NCI-H226 (cell line): ENCODE measurements at regions not wholly inside any gene's neighbourhood (a gene's known extent, or its start where the extent isn't known, plus 50 kb on each side); places are given as distances from the start of the nearest gene placed in this dataset.
"Not testable (repeated sequence)": the region's sequence is repeated elsewhere in the genome, so short reads cannot be mapped to it uniquely, and the experiment has no call there.

Source experiments
- DNase-seq: peaks from one replicate; pipeline ENCODE4 v3.0.0-alpha.2; 2015

DNA sequence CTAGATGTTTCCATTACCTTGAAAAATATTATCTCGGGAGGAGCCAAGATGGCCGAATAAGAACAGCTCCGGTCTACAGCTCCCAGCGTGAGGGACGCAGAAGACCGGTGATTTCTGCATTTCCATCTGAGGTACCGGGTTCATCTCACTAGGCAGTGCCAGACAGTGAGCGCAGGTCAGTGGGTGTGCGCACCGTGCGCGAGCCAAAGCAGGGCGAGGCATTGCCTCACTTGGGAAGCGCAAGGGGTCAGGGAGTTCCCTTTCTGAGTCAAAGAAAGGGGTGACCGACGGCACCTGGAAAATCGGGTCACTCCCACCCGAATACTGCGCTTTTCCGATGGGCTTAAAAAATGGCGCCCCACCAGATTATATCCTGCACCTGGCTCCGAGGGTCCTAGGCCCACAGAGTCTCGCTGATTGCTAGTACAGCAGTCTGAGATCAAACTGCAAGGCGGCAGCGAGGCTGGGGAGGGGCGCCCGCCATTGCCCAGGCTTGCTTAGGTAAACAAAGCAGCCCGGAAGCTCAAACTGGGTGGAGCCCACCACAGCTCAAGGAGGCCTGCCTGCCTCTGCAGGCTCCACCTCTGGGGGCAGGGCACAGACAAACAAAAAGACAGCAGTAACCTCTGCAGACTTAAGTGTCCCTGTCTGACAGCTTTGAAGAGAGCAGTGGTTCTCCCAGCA, 367.8 kb downstream of the NR2F1-AS1 start:
- DNase-seq, result not testable (repeated sequence)

DNA sequence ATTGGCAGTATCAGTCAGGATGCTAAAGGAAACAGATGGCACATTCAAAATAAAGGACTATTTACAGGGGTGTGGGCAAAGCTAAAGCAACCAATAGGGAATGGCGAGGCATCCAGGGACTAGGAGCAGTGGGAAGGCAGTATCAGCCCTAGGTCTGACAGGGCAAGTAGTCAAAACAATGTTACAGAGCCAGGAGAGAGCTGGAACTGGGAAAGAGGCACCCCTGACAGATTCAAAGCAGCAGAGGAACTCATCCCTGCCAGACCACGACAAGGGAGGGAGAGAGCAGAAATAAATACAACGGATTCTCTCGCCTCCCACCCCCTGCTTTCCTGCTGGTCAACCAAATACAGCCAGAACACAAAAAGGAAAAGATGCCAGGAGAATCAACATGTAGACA, 371.5 kb downstream of the NR2F1-AS1 start:
- DNase-seq, result no peak

DNA sequence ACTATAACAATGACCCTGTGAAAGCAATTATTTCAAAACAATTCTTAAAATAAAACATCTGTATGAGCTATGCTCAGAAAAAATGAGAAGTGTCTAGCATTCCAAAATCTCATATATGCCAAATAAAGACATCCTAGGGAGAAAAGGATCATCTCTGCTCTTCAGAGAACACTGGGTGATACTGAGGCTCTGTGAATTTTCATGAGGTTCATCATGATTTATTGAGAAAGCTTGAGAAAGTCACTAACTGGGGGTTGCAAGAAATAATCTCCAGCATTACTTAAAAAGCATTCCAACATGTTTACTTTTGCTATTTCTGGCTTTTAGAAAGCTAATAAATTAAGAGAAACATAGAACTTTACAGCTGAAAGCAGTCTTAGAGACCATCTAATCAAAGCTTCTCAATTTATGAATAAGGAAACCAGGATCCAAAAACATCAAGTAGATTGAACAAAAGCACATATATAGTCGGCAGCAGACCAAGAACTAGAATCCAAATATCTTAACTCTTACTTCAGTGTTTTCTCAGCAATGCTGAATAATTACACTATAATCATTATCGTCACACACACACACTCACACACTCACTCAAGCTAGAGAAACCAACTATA, 372.8 kb downstream of the NR2F1-AS1 start:
- DNase-seq, result no peak

DNA sequence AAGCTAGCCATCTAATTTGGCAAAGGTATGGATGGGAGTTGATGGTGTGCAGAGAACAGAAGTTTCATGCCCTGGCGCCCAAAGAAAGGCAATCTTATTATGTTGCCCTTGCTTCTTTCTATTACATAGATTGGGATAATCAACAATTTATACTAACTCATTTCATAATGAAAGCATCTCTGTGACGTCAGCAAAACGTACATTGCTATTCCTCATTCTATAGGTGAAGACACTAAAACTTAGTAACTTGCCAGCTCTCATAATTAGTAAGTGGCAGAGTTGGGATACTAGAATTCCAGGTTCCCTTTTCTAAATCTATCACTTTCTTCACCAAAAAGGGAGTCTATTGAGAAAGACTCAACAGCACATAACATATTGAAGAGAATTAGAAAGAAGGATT, 374.8 kb downstream of the NR2F1-AS1 start:
- no peak for DNase-seq

DNA sequence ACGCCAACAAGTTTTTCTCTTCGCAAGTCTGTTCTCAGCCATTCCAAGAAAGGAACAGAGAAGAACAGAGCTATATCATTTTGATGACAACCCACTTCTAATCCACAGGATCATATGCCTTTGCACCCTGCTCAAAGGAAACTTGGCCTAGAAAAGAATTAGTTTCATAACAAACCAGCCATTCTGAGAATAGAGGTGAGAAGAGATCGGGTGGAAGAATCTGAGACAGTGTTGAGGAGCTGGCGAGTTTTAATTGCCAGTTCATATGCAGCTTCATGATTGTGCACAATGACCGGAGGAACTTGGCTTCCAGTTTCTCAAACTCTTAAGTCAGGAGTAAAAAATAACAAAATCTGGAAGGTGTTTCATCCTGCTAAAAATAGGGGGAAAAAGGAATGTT, 380.0 kb downstream of the NR2F1-AS1 start:
- DNase-seq, result no peak

DNA sequence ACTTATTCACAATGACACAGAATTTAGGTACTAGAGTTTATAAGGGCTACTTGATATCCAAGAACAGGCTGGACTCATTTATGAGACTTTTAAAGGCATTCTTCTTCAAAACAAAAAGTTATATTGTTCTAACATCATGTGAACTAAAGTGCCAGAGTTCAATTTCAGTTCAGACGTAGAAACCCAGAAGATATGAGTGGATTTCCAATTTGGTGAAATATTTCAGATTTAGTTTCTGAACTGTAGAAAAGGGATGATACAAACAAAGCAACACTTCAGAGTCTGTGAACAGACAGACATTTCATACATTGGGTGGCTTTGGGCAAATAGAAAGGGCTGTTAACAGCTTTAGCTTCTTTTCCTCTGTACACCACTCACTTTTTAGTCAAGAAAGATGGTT, 384.0 kb downstream of the NR2F1-AS1 start:
- DNase-seq, result no peak

DNA sequence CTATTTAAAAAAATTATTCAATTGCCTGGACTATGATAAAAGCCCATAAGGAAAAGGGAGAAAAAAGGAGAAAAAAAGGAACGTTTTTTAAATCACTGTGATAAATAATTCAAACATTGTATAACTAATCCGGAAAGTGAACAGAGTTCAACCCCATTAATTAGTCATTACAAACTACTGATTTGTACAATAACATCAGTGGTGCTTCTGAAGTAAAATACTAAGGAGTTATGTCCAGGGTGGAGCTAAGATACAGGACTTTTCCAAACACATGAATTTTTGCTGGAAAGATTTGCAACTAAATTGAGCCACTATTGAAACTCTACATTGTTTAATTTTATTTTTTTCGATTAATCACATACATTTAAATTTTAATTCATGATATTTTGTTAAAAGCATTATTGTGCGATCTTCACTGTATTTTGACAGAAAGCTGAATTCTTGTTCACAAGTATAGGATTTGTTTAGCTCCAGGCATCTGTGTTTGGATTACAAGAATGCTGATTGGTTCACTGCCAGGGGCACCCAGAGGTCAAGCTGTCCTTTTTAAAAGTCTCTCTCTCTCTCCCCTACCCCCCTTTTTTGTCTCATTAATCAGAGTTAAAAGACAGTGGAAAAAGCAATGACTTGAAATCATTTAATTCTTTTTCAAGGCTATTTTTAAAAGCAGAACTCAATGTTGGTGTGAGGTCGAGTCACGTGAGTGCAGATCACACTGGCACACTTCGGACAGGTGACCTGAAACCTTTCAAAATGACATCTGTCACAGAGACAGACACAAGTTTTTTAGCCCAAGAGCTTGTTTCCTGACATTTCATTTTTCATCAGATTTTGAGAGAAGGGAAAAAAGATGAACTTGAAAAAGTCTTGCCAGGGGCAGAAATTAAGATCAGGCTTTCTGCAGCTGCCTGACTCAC, 387.3 kb downstream of the NR2F1-AS1 start:
- DNase-seq, result no peak

DNA sequence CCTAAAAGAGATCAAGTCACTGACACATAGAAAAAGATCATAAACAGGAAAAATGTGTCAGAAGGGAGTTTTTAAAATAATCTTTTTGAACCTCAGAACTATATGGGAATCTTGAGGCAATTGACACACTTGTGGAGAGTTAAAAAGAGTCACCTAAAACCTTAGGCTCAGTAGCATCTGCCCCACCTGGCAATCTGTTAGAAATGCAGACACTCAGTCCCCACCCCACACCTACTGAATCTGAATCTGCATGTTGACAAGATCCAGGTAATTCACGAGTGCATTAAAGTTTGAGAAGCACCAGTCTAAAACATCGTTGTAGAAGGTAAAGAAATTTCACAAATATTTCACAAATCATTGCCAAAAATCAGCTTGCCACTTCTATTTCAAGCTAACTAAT, 388.3 kb downstream of the NR2F1-AS1 start:
- no peak for DNase-seq

DNA sequence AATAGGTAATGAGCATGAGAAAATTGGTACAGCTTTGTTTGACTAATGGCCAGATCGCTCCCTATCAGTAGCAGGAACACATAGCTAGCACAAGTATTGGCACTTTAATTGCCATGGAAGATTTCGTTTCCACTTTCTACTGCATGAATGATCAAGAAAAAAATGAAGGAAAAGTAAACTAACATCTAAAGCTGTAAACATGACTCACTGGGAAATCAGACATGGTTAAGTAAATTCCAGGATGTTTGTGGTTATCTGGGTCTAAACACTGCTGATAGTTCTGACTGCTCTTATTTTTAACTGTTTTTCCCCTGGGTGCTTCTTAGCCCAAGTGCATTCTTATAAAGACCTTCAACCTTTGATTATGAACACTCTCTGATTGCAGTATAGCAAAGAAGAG, 388.9 kb downstream of the NR2F1-AS1 start:
- peak; percentile 87 for DNase-seq

DNA sequence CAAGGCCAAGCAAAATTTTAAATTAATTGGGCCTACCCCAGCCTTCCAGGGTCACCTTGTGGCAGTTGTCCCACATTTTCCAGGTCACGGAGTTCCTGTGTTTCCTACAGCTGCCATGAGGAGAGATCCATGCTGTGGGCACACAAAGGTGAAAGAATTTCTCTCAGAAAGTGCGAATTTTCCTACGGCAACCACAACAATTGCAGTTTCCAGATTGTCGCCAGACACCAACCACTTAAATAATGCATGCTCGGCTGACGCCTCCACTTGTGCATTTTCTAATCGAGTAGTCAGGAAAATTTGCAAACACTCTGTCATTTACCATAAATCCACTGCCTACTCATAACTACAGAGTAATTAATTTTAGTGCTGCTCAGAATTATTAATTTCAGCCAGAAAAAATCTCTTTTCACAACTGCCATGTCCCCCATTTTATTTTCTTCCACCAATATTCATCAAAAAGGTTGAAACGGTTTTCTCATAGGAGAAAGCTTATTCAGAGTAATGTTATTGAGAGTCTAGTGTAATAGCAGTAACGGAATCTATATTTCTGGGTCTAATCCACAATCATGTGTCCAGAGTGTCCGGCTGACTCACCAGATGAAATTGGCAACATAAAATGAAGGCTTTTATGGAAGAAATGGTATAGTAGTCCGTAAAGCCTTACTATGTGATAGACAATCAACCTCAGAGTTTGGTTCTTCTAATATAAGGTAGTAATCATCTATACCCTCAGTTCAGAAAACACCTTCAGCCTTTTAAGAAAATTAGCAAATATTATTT, 389.8 kb downstream of the NR2F1-AS1 start:
- DNase-seq, result no peak

DNA sequence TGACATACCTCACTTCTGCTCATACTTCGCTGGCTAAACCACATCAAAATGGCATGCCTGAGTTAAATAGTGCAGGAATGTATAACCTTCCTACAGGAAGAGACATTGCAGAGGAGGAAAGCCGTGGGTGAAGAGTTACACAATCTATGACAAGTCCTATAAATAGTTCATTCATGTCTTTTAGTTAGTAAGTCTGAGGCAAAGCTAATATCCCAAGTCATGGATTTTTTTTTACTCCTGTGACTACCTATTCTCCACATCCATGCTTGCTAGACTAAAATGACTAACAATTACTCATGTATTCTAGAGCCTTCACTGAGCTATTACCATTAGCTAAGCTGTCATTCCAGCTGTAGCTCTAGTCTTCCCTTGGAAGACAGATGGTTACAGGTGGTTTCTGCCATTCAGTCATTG, 391.3 kb downstream of the NR2F1-AS1 start:
- peak; percentile 96 for DNase-seq

DNA sequence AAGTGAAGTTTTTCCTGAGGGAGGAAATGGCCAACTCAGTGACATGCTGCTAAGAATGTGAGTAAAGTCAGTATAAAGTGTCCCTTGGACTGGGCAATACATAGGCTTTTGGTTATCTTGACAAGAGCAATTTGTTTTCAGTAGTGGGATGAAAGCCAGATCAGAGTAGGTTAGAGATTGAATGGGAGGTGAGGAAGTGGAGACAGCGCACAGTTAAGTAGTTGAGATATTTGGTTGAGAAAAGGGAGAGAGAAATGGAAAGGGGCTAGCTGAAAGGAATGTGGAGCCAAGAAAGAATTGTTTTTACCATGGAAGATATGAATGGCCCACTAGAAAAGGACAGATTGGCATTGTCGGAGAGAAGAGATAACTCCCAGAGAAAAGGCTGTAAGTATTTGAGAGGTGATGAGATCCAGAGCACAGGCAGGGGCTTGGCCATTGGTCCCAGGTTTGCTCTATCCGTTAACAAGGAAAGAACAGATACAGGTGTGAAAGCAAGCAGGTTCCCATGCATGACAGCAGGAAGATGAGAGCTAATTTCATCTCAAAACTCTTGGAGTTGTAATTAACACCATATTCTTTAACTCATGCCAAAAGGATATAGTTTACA, 392.0 kb downstream of the NR2F1-AS1 start:
- peak; percentile 39 for DNase-seq

DNA sequence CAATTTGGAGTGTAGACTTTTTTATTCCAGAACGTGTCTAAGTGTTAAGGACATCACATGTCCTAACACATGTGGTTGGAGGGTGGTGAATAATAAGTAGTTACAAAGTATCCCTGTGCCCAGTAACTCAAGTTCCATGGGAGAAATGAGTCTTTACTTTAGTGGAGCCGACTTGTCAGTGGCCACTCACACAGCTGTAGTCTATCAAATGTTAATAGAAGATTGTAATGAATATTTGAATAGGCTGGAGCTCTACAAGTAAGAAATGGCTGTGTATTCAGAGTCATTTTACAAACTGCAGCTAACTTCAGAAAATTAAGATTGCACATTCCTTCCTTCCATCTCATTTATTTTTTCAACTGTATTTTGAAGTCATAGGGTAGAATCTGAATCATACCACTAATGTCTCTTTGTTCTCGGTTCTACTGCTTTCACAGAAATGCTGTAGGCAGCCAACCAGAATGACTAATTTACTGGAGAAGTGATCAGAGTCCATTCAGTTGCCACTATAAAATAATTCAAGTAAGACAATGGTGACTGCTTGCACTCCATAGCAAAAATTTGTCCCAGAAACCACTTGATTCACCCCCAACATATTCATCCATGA, 394.8 kb downstream of the NR2F1-AS1 start:
- DNase-seq, result peak; percentile 34

DNA sequence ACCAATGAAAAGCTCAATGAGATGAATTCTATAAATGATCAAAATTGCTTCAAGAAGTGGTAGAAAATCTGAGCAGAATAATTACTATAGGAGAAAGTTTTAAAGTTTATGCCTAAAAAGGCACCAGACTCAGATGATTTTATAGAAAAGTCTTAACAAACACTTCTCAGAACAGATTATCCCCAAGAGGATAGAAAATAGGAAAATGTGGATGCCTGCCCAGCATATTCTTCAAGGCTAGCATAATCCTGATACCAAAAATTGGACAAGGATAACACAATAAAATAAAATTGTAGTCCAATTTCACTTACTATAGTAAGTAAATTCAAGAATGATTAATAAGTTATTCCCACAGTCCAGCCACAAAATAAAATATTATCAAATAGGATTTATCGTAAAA, 397.0 kb downstream of the NR2F1-AS1 start:
- DNase-seq, result no peak

DNA sequence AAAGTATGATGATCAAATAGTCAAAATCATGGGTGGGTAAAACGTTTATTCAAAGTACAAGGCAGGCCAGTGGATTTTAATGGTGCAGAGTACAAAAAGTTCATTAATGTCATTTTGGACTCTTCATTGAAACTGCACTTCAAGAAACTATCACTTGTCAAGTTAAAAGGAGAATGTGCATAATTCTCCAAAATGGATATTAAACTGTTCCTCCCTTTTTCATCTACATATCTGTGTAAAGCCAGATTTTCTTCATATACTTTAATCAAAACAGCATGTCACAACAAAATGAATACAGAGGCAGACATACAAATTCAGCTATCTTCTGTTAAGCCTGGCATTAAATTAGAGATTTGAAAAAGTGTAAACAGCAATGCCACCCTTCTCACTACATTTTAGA, 401.6 kb downstream of the NR2F1-AS1 start:
- DNase-seq, result no peak

DNA sequence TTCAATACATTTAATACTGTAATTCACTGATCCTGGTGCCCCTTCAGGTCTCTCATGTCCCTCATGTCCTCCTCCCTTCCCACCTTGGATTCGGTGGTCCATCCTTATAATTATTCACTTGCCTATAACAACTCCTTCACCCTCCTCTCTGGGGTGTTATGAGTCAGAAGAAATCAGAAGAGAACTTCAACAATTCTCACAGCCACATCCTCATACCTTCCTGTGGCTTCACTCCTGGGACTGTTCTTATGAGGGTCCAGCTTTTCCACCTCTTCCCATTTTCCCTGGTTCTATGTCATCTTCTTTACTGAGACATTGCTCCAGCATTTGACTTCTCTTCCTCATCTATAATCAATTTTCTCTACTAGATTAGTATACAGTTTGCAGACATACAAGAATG, 406.1 kb downstream of the NR2F1-AS1 start:
- no peak for DNase-seq

DNA sequence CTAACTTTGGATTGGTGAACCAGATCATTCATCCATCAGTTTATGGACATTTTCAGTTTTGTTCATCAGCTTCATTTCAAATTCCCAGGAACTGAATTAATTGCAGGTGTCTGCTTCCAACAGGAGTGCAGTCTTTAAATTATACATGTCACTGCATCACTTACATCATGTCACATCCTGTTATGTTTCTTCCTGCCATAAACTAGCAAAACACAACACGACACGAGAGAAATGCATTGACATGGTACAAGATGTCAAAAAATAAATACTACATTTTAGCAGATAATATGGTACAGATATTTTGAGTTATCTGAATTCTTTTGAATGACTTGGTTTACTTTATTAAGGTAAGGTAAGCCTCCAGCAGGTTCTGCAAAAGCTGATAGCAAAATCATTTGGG, 415.5 kb downstream of the NR2F1-AS1 start:
- no peak for DNase-seq

DNA sequence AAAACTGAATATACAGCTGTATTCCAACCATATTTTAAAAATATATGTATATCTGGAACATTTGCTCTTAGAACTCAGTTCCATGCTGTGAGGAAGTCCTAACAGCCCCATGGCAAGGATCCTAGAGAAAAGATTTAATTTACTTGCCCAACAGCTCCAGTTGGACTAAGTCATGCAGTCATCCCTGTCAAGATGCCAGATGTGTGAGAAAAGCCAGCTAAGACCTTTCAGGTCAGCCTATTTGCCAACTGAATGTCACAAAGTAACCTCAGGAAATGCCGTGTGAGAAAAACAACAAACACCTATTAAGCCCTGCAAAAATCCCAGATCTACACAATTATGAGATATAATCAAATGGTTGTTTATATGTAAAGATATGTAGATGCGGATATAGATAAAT, 416.3 kb downstream of the NR2F1-AS1 start:
- peak; percentile 68 for DNase-seq

DNA sequence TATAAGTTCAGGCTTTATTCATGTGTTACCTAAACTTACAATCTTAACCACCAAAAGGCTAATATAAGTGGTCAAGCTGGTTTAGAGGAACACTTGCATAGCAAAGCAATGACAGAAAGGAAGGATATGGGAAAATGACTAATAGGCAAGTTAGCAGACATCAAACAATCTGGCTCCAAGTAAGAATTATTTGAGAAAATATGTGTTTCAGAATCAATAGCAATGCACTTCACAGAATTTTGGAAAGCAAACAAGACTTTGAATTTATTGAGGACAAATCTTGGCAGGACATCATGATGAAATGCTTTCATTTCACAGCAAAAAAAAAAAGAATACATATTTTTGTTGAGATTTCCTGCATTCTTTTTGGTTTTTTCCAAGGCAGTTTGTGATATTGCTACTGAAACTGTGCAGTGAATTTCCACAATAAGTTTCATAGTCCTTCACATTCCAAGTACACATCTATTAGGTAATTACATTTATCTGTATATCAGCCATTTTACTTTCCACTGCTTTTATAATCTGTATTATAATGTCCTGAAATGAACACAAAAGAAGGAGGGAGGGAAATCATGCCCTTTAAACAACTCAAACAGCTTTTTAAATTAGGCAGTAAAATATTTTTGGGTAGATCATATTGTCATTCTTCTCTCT, 417.9 kb downstream of the NR2F1-AS1 start:
- peak; percentile 79 for DNase-seq

DNA sequence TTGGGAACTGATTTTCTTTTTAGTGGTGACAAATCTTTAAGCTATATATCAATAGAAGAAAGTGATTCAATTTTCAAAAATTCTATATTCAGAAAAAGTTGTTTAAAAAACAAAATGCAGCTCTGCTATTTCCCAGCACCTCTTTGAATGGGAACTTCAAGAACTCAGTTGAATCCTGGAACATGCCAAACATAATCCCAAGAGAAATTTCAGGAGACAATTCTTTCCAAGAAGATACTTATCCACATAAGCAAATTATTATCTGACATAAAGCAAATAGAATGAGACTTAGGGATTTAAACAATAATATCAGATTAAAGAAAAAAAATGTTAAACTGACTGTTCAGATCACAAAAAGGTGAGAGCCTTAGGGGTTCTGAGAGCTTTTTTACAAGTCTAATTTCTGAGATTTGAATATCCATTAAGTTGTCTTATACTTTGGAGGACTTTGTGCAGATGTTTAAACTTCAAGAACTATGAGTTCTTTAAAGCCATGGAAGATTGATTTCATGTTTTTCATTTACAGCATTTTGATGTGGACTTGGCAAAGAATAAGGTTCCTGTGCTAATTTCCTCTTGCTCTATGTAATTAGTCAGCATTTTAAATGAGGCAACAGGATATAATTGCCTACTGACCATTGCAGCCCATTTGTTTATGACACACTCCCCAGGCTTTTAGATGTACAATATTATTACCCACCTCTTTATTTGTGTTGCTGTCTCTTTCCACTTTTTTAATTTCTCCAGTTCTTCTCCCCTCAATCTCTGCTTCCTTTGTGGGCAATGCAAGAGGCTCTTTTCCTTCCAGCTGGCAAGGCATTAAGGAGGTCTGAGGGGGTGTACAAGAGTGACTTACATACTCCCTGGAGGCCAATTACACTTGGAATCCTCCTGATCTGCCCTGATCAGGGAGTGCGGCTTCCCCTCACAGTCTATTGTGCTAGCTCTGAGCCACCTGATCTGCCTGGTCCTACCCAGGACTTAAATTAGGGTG, 419.1 kb downstream of the NR2F1-AS1 start:
- peak; percentile 40 for DNase-seq
